NCI-H526 treated with DMSO at 0.1 percent for 48 hours (cell line): ENCODE measurements at regions not wholly inside any gene's neighbourhood (a gene's known extent, or its start where the extent isn't known, plus 50 kb on each side); places are given as distances from the start of the nearest gene placed in this dataset.

Source experiments
- DNase-seq: peaks from one replicate; lab custom pipeline; 2025; lab: John Stamatoyannopoulos, UW

DNA sequence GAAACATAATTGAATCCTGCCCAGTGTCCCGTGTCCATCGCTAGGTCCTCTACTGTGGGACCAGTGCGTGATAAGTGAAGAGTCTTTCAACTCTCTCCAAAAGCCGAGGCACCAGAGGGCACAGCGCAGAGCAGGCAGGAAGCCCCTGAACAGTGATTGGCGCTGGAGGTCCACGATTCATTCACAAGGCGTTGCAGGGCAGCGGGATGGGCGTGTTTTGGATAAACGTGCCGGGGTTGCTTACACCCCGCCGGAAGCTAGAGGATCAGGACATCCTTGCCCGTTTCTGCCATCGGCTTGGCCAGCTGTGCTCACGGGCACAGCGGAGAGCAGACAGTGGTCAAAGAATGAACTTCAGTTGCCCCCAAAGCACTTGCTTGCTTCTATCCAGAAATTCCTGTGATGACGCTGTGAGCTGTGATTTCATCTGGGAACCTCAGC, 86.0 kb upstream of the PFKP start:
- DNase-seq = no peak

DNA sequence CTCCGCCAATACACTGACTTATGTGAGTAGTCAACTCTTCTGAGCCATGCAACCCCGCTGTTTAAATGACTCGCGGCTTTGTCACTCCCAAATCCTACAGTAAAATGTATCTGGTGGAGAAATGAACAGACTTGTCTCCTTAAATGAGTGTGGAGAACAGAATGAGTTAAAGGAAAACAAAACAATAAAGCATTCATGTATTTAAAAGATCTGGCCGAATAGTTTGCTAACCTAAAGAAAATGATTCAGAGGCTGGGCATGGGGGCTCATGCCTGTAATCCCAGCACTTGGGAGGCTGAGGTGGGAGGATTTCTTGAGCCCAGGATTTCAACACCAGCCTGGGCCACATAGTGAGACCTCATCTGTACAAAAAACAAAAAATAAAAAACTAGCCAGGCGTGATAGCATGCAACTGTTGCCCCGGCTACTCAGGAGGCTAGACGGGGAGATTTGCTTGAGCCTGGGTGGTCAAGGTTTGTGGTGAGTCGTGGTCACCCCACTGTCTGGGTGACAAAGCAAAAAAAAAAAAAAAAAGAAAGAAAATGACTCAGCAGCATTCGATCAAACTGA, 86.5 kb upstream of the PFKP start:
- no peak for DNase-seq

DNA sequence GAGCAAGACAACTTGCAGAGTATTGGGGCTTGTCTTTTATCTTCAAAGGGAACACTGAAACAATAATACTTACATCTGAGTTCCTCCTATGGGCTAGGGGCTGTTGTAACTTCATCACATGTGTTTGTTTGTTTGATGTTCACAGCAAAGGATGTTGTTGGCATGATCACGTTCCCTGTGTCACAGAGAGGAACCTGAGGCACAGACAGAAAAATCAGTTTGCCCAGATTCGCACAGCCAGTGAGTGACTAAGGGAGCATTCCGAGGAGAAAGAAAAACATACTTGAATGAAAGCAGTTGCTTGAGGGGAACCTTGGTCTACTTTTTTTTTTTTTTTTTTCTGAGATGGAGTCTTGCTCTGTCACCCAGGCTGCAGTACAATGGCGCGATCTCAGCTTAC, 87.2 kb upstream of the PFKP start:
- no peak for DNase-seq

DNA sequence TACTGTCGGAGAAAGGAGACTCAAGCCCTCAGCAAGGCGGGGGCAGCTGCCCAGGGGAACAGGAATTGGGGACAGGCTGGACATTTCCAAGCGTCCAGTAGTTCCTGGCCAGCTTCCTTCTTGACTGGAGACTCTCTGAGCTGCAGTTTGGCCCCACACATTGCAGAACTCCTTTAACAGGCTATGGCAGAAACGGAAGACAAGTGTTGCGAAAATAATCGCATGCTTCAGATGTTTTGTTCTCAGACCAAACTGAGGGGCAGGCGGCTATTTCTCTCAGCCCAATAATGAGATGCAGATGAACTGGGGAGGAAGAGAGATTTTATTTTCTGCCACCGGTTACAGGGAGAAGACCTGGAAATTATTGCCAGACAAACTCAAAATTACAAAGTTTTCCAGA, 88.0 kb upstream of the PFKP start:
- DNase-seq = no peak

GRCh38 chr10:2978574-2979273, 88.6 kb upstream of the PFKP start:
- no peak for DNase-seq

GRCh38 chr10:2978111-2978510, 89.2 kb upstream of the PFKP start:
- DNase-seq = peak; percentile 4

- DNase-seq = no peak
Observed at GRCh38 chr10:2974503-2975207, 92.7 kb upstream of the PFKP start.

DNA sequence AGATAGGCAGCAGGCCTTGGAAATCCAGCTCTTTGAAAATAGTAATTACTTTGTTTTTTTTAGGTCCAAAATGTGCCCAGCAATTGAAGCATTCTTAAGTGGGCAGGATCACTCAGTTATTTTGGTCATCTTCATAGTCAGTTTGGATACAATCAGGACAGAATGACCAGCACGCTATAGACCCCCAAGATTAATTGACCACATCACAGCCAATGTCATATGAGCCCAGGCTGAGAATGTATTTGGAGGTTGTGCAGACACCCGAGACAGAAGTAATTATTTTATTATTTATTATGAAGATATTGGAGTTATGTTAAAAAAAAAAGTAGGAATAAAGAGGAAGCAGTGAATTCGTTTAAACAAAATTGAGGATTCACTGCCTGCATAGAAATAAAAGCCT, 93.3 kb upstream of the PFKP start:
- no peak for DNase-seq

DNA sequence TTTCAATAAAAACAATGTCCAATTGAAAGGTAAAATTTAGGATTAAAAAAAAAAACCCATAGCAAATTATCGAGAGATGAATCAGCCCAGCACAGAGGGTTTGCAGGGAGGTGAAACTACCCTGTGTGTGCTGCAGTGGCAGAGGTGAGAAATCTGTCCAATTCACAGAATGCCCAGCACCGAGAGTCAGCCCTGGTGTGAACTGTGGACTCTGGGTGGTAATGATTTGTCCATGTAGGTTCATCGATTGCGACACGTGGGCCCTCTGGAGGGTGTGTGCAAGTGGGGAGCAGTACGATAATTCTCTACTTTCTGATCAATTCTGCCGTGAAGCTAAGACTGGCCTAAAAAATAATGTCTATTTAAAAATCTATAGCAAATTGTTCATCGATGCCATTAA, 94.5 kb upstream of the PFKP start:
- DNase-seq = no peak

DNA sequence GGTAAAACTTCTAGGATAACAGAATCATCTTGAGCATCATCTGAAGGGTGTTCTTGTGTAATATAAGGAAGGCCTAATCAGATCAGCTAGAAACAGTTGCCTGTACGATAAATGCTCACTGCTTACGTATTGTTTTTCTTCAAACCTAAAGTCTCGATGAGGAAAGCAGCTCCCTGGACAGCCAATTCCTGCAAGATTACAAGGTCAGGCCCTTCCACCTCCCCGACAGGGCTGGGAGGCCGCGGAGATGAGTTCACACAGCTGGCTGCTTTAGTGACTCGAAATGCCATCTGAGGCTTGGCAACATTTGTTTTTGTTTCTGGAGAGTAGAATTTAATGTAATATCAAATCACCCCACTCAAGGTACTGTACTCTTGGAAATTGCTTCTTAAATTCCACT, 95.1 kb upstream of the PFKP start:
- no peak for DNase-seq

DNA sequence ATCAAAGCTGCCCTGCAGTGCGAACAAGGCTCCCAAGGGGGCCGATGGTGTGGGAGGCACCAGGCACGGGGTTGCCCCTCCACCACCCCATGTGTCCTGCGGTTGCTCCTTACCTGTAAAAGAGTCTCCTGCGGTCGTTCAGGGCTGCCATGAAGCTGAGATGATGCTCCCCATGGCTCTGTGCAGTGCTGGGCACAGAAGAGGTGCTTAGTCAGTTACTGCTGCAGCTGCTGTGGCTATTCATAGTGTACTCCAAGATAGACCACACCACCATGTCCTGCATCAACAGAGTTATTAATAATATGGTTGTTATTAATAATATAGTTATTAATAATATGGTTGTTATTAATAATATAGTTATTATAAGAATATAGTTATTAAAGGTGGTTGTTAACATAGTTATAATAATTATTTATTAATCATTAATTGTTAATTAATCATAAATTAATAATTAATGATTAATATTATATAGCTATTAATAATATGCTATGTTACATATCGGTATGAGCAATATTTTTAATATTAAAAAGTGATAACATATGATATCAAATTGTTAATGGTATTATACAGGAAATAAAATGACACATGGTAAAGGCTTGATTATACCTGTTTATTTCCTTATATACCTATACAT, 97.0 kb upstream of the PFKP start:
- no peak for DNase-seq

DNA sequence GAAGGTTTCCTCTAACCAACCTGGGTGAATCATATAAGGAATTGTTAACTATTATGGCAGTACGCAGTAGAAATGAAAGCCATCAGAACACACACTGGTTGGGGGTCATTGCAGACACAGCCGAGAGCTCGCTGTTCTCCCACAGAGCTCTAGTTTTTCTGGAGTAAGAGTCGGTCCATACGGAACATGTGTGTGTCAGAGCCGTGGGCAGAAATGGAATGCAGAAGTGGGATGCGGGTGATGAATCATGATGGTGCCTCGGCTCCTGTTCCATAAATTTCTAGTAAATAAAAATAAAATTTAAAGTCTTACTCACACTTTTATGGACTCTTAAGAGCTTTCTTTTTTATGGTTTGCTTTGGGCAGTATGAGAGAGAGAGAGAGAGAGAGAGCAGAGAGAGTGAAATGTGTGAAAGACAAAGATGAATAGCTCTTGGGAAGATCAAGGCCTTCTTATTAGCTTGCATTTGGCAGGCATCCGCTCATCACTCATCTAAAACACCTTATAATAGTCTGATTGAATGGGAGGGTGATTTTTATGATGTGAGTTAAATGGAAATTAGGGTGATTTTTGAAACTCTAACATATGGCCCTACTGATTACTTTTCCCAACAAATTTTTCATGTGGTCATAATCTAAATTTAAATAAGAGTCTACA, 98.8 kb upstream of the PFKP start:
- no peak for DNase-seq

GRCh38 chr10:2966134-2966533, 101.2 kb upstream of the PFKP start:
- no peak for DNase-seq

- DNase-seq = no peak
Observed at GRCh38 chr10:2964632-2965296, 102.6 kb upstream of the PFKP start.

DNA sequence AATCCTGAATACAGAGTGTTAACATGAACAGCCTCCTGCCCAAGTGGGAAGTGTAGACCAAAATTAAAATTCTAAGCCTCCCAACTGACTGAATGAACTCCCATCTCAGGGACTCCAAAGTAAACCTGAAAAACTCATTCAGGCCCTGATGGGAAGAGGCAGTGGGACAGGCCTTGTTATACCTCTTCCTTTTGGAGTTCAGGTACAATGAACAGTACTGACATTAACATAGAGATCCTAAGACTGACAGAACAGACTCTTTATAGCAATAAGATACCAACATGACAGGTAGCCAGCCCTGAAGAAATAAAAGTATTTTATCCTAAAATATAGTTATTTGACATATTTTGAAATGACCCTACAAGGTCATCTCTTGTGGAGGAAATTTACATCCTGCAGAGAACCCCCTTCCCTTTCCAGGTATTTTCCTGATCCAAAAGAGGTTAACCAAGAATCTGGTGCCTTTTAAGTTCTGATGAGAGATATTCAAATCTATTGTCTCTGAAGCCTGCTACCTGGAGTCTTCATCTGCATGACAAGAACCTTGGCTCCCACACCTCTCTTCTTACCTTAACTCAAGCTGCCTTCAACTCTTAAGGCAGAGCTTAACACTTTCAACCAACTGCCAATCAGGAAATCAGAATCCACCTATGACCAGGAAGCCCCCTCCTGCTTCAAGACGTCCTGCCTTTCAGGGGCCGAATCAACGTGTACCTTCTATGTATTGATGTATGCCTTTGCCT, 103.3 kb upstream of the PFKP start:
- DNase-seq = no peak

DNA sequence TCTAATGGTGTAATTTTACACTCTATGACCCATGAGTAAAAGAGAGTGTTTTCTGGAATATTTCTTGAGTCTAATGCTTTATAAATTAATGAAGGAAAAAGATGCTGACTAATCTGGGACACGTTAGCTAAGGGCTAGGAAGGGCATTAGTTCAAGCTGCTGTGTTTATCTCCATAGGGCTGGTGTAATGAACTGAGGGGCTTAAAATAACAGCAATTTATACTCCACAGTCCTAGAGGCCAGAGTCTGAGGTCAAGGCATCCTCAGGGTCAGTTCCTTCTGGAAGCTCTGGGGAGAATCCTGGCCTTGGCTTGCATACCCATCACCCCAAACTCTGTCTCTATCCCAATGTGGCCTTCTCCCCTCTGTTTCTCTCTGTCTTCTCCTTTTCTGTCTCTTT, 105.2 kb upstream of the PFKP start:
- DNase-seq = no peak

- no peak for DNase-seq
Observed at GRCh38 chr10:2958659-2959058, 108.7 kb upstream of the PFKP start.

- no peak for DNase-seq
Observed at GRCh38 chr10:2957785-2958184, 109.6 kb upstream of the PFKP start.

GRCh38 chr10:2955064-2955463, 112.3 kb upstream of the PFKP start:
- DNase-seq = no peak

DNA sequence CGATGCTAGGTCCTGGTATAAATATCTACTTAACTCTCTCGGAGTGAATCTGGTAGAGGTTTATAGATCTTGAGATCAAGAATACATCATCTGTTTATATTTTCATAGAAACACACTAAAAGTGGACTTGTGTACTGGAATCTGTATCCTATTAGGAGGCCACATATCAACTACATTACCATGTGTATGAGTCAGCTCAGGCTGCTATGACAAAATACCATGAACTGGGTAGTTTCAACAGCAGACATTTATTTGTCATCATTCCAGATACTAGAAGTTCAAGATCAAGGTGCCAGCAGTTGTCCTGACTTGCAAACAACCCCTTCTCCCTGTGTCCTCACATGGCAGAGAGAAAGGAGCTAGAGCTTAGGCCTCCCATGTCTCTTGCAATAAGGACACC, 113.9 kb upstream of the PFKP start:
- no peak for DNase-seq

DNA sequence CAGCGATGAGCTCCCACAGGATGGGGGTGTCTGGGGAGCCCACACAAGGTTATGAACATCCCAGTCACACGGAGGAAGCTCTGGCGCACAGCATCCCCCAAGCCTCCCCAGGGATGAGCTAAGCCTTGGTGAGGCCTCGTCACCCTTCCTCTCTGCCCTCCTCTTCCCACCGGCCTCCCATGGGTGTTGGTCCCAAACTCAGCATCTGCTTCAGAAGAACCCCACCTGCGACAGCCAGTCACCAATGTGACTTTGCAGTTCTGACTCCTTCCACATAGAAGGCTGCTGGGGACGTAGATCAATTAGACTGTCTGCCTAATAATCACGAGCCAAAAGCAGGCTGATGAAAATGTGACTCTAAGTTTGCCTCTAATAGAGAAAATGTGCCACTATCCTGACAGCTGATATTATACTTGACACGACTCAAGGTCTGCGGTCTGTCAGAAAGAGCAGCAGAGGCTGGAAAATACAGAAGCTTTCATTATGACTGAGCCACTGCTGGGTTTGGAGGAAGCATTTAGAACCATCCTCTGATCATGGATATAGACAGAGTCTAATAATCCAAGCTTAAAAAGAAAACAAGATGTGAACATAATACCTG, 116.0 kb upstream of the PFKP start:
- DNase-seq = no peak
